Liver (tissue), 8 donors: ENCODE measurements at regions not wholly inside any gene's neighbourhood (a gene's known extent, or its start where the extent isn't known, plus 50 kb on each side); places are given as distances from the start of the nearest gene placed in this dataset.

Experiments
- DNase-seq: peaks from one replicate; pipeline ENCODE4 v3.0.0-alpha.2; 2017; ENCODE audit warnings: low spot score
- H3K27ac ChIP-seq, 2 donors: one replicate each; pipeline ENCODE4 v1.7.0; 2013; ENCODE audit warnings: inconsistent platforms in 2 of 2, low read length in 2 of 2, control low read depth in 1 of 2, low read depth in 1 of 2, mild to moderate bottlenecking in 1 of 2
- H3K27me3 ChIP-seq, 4 donors: one replicate each; pipeline versions ENCODE4 v1.6.1 to v1.7.0; 2013; ENCODE audit warnings: low read length in 3 of 4, inconsistent platforms in 1 of 4, mild to moderate bottlenecking in 1 of 4, moderate library complexity in 1 of 4; ENCODE audit not compliant: control insufficient read depth in 4 of 4, insufficient read depth in 4 of 4
- H3K36me3 ChIP-seq, 4 donors: one replicate each; pipeline versions ENCODE4 v1.6.1 to v1.7.0; 2013; ENCODE audit warnings: low read length in 3 of 4, mild to moderate bottlenecking in 3 of 4, low read depth in 1 of 4, moderate library complexity in 1 of 4; ENCODE audit not compliant: control insufficient read depth in 4 of 4, insufficient read depth in 3 of 4
- H3K4me1 ChIP-seq, 4 donors: one replicate each; pipeline versions ENCODE4 v1.6.1 to v1.7.0; 2013; ENCODE audit warnings: low read length in 3 of 4, mild to moderate bottlenecking in 3 of 4, moderate library complexity in 1 of 4; ENCODE audit not compliant: control insufficient read depth in 4 of 4, insufficient read depth in 4 of 4
- H3K4me3 ChIP-seq, 3 donors: one replicate each; pipeline versions ENCODE4 v1.6.1 to v1.7.0; 2013; ENCODE audit warnings: low read length in 3 of 3, control low read depth in 1 of 3, low read depth in 1 of 3, mild to moderate bottlenecking in 1 of 3
- H3K9ac ChIP-seq, 2 donors: one replicate each; pipeline ENCODE4 v1.7.0; 2013; ENCODE audit warnings: low read length in 2 of 2, mild to moderate bottlenecking in 2 of 2, moderate library complexity in 2 of 2, control low read depth in 1 of 2, low read depth in 1 of 2
- H3K9me3 ChIP-seq, 4 donors: one replicate each; pipeline versions ENCODE4 v1.6.1 to v1.7.0; 2013; ENCODE audit warnings: low read length in 3 of 4; ENCODE audit not compliant: control insufficient read depth in 4 of 4
- ATF3 ChIP-seq: IDR thresholded peaks from 2 replicates; pipeline ENCODE4 v1.6.1; 2016; ENCODE audit warnings: antibody characterized with exemption
- CTCF ChIP-seq: fragments of 150-350 bp; IDR thresholded peaks from 2 replicates; pipeline ENCODE4 v1.5.1; 2017; ENCODE audit warnings: improper control_type of control experiment, low read depth, low read length; ENCODE audit not compliant: missing input control
- EGR1 ChIP-seq, 2 donors: IDR thresholded peaks; 2 replicates each; pipeline ENCODE4 v1.6.1; 2016 to 2018; ENCODE audit warnings: antibody characterized with exemption in 2 of 2, low read depth in 2 of 2
- FOXA1 ChIP-seq: IDR thresholded peaks from 2 replicates; pipeline ENCODE4 v1.6.1; 2016; ENCODE audit warnings: antibody characterized with exemption
- FOXA2 ChIP-seq: IDR thresholded peaks from 2 replicates; pipeline ENCODE4 v1.6.1; 2016; ENCODE audit warnings: antibody characterized with exemption
- GABPA ChIP-seq, 2 donors: IDR thresholded peaks in 1 of 2; conservative IDR thresholded peaks in 1 of 2; 2 replicates each; pipeline ENCODE4 v1.6.1; 2016; ENCODE audit warnings: antibody characterized with exemption in 2 of 2, mild to moderate bottlenecking in 1 of 2, moderate library complexity in 1 of 2
- HNF4A ChIP-seq, 2 donors: conservative IDR thresholded peaks; 2 replicates each; pipeline ENCODE4 v1.6.1; 2016; ENCODE audit warnings: antibody characterized with exemption in 2 of 2, mild to moderate bottlenecking in 2 of 2
- HNF4G ChIP-seq: IDR thresholded peaks from 2 replicates; pipeline ENCODE4 v1.6.1; 2016; ENCODE audit warnings: antibody characterized with exemption
- JUND ChIP-seq, 2 donors: IDR thresholded peaks; 2 replicates each; pipeline ENCODE4 v1.6.1; 2016; ENCODE audit warnings: antibody characterized with exemption in 2 of 2
- MAX ChIP-seq: IDR thresholded peaks from 2 replicates; pipeline ENCODE4 v1.6.1; 2016; ENCODE audit warnings: antibody characterized with exemption
- NR2F2 ChIP-seq: IDR thresholded peaks from 2 replicates; pipeline ENCODE4 v1.6.1; 2016; ENCODE audit warnings: antibody characterized with exemption
- RAD21 ChIP-seq, 2 donors: IDR thresholded peaks; 2 replicates each; pipeline ENCODE4 v1.6.1; 2016; ENCODE audit warnings: antibody characterized with exemption in 2 of 2, mild to moderate bottlenecking in 2 of 2
- RXRA ChIP-seq, 2 donors: IDR thresholded peaks; 2 replicates each; pipeline ENCODE4 v1.6.1; 2017 to 2018; ENCODE audit warnings: antibody characterized with exemption in 2 of 2, mild to moderate bottlenecking in 1 of 2
- SP1 ChIP-seq: IDR thresholded peaks from 2 replicates; pipeline ENCODE4 v1.6.1; 2018; ENCODE audit warnings: antibody characterized with exemption, mild to moderate bottlenecking
- TAF1 ChIP-seq: conservative IDR thresholded peaks from 2 replicates; pipeline ENCODE4 v1.6.1; 2016; ENCODE audit warnings: antibody characterized with exemption, mild to moderate bottlenecking
- YY1 ChIP-seq: IDR thresholded peaks from 2 replicates; pipeline ENCODE4 v1.6.1; 2016; ENCODE audit warnings: antibody characterized with exemption, mild to moderate bottlenecking
- ZBTB33 ChIP-seq: IDR thresholded peaks from 2 replicates; pipeline ENCODE4 v1.6.1; 2016; ENCODE audit warnings: antibody characterized with exemption
- WGBS: extraction: QIAGEN DNeasy Blood & Tissue Kit; methylation state at CpG from one replicate; pipeline ENCODE4 v1.1.7; 2013; 5-methylcytosine and 5-hydroxymethylcytosine counted together
- TF ChIP-seq, protein P1 (sequence below): IDR thresholded peaks from 2 replicates; pipeline ENCODE4 v1.6.1; 2016; ENCODE audit warnings: antibody characterized with exemption, mild to moderate bottlenecking
- donor health status: healthy.
- donor health status: healthy.
- donor health status: healthy.
- donor health status: healthy.
- donor health status: healthy.

DNA sequence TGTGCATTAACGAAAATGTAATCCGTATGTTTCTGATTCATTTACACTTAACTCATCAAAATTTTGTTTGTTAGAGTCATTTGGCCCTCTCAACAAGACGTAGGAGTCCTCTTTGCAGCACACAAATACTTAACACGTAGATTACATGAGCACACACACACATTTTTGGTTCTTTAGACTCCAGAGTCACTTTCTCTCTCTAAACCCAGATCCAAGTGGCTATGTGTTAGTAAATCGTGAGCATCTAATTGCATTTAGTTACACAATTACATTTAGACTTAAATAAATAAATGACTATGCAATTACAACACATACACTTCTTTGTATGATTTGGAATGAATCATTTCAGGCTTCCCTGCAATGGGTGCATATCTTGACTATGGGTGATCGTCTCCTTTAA is 109.0 kb upstream of the GREM2 start:
- H3K9ac ChIP-seq: no peak overlapping the region

More for the DNA sequence above, 109.0 kb upstream of the GREM2 start:
- Histone ChIP-seq H3K27ac (no peak overlapping the region), H3K36me3 (no peaks in the 10 kb centered on the region), H3K27me3 (peaks cover 0 to 3% (median 0%) of the 10 kb centered on the region in 4 donors), H3K9me3 (peaks cover 0 to 2% (median under 1%) of the 10 kb centered on the region in 4 donors), H3K4me3 (no peak overlapping the region), H3K4me1 (no peaks in the 10 kb centered on the region)
- TF ChIP-seq TAF1: no peak
- no peak for TF ChIP-seq FOXA2
- TF ChIP-seq ZBTB33: no peak
- TF ChIP-seq, protein P1, sequence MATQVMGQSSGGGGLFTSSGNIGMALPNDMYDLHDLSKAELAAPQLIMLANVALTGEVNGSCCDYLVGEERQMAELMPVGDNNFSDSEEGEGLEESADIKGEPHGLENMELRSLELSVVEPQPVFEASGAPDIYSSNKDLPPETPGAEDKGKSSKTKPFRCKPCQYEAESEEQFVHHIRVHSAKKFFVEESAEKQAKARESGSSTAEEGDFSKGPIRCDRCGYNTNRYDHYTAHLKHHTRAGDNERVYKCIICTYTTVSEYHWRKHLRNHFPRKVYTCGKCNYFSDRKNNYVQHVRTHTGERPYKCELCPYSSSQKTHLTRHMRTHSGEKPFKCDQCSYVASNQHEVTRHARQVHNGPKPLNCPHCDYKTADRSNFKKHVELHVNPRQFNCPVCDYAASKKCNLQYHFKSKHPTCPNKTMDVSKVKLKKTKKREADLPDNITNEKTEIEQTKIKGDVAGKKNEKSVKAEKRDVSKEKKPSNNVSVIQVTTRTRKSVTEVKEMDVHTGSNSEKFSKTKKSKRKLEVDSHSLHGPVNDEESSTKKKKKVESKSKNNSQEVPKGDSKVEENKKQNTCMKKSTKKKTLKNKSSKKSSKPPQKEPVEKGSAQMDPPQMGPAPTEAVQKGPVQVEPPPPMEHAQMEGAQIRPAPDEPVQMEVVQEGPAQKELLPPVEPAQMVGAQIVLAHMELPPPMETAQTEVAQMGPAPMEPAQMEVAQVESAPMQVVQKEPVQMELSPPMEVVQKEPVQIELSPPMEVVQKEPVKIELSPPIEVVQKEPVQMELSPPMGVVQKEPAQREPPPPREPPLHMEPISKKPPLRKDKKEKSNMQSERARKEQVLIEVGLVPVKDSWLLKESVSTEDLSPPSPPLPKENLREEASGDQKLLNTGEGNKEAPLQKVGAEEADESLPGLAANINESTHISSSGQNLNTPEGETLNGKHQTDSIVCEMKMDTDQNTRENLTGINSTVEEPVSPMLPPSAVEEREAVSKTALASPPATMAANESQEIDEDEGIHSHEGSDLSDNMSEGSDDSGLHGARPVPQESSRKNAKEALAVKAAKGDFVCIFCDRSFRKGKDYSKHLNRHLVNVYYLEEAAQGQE: no peak
- no peak for TF ChIP-seq SP1
- TF ChIP-seq JUND (IDR thresholded peaks at IDR 0.05): no peak
- TF ChIP-seq MAX: no peak
- TF ChIP-seq RXRA (IDR thresholded peaks at IDR 0.05): no peak
- TF ChIP-seq HNF4A (conservative IDR thresholded peaks at IDR 0.05): no peak
- TF ChIP-seq CTCF: no peak
- TF ChIP-seq RAD21 (IDR thresholded peaks at IDR 0.05): no peak
- no peak for TF ChIP-seq YY1
- TF ChIP-seq NR2F2: no peak
- no peak for TF ChIP-seq EGR1 (IDR thresholded peaks at IDR 0.05; ENCODE audit: low read depth in 2 of 2)
- no peak for TF ChIP-seq GABPA (IDR thresholded peaks at IDR 0.05 in 1 of 2, conservative IDR thresholded peaks at IDR 0.05 in 1 of 2)
- no peak for TF ChIP-seq FOXA1
- TF ChIP-seq ATF3: no peak
- TF ChIP-seq HNF4G: no peak
- no peak for DNase-seq
- 63% methylated on average over 6 of the region's 6 CpGs for WGBS
